ENCODE measurements at regions not wholly inside any gene's neighbourhood (a gene's known extent, or its start where the extent isn't known, plus 50 kb on each side); places are given as distances from the start of the nearest gene placed in this dataset.

DNA sequence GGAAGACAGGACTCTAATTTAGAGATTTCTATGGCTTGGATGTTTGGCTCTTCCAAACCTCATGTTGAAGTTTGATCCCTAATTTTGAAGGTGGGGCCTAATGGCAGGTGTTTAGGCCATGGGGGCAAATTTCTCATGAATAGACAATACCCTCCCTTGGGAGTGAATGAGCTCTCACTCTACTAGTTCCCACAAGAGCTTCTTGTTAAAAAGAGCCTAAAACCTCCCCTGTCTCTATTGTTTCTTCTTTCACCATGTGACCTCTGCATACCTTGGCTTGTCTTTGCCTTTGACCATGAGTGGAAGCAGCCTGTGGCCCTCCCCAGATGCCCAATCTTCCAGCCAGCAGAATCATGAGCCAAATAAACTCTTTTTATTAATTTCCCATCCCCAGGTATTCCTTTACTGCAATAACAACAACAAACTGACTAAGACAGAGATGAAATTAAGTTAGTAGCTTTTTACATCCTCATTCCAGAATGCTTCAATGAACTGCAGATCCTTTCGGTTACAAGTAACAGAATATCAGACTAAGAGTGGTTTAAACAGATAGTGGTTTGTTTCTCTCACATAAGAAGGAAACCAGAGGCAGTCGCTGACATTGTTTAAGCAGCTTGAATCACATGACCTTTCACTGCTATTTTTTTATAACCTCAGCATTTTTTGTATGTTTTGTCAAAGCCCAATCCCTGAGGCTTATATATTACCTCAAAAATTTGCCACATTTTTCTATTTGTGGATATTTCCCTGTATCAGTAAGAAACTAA is 1013.3 kb upstream of the SEMA6D start (continued):
- no peak for TF ChIP-seq KDM4A (IDR thresholded peaks at IDR 0.05; ENCODE audit: low read depth, low read length, severe bottlenecking)

All from H1 (cell line).